A549 (cell line): ENCODE measurements at regions not wholly inside any gene's neighbourhood (a gene's known extent, or its start where the extent isn't known, plus 50 kb on each side); places are given as distances from the start of the nearest gene placed in this dataset.

Experiments
- CHD2 ChIP-seq: fragments of 150-350 bp; IDR thresholded peaks from 2 replicates; pipeline ENCODE4 v1.6.1; 2014; ENCODE audit warnings: low read length; ENCODE audit not compliant: partially characterized antibody
- EHF ChIP-seq: fragments of 250-450 bp; sonication (Bioruptor Pico); IDR thresholded peaks from 2 replicates; pipeline ENCODE4 v1.5.0; 2020; ENCODE audit warnings: mild to moderate bottlenecking
- JUN ChIP-seq, 2 experiments: fragments of >200 bp; sonication (Bioruptor Twin); formaldehyde crosslinking; IDR thresholded peaks; 2 replicates in 1 of 2; 3 replicates in 1 of 2; pipeline ENCODE4 v1.6.1; 2016 to 2017
- MYC ChIP-seq: IDR thresholded peaks from 2 replicates; pipeline ENCODE4 v1.6.1; 2012; ENCODE audit warnings: mild to moderate bottlenecking, inconsistent platforms, low read length, improper control_type of control experiment, borderline replicate concordance
- POLR2A ChIP-seq: IDR thresholded peaks from 2 replicates; pipeline ENCODE4 v1.6.1; 2012; ENCODE audit warnings: mild to moderate bottlenecking, low read length
- RFX5 ChIP-seq: fragments of 450-650 bp; IDR thresholded peaks from 2 replicates; pipeline ENCODE4 v1.7.1; 2014; ENCODE audit warnings: antibody characterized with exemption, mild to moderate bottlenecking, moderate library complexity
- TF ChIP-seq, protein P1 (sequence below): fragments of >200 bp; sonication (Bioruptor Twin); formaldehyde crosslinking; IDR thresholded peaks from 3 replicates; pipeline ENCODE4 v1.5.1; 2016

DNA sequence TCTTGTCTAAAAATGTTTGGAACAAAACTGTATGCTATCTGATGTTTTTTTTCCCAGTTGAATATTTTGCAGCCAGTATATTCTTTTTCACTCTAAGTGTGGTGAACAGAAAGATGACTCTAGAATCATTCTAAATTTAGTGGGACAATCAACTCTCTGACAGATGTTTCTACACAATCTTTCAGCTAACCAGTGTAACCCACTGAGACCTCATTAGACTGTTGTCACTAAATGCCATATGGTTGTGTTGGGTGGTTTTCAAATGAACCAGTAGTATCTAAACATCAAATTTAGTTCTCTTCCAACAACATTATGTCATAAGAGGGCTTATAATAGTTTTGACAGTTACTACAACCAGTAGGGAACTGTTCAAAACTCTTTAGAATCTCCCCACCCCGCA is 129.6 kb upstream of the PRLR start:
- no peak for TF ChIP-seq JUN (IDR thresholded peaks at IDR 0.05)
- TF ChIP-seq, protein P1, sequence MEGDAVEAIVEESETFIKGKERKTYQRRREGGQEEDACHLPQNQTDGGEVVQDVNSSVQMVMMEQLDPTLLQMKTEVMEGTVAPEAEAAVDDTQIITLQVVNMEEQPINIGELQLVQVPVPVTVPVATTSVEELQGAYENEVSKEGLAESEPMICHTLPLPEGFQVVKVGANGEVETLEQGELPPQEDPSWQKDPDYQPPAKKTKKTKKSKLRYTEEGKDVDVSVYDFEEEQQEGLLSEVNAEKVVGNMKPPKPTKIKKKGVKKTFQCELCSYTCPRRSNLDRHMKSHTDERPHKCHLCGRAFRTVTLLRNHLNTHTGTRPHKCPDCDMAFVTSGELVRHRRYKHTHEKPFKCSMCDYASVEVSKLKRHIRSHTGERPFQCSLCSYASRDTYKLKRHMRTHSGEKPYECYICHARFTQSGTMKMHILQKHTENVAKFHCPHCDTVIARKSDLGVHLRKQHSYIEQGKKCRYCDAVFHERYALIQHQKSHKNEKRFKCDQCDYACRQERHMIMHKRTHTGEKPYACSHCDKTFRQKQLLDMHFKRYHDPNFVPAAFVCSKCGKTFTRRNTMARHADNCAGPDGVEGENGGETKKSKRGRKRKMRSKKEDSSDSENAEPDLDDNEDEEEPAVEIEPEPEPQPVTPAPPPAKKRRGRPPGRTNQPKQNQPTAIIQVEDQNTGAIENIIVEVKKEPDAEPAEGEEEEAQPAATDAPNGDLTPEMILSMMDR, result no peak
- TF ChIP-seq EHF (CRISPR knock-in tag), result no peak
- TF ChIP-seq RFX5, result no peak
- TF ChIP-seq MYC, result no peak
- no peak for TF ChIP-seq CHD2
- no peak for TF ChIP-seq POLR2A
